HEK293 (cell line): ENCODE measurements at regions not wholly inside any gene's neighbourhood (a gene's known extent, or its start where the extent isn't known, plus 50 kb on each side); places are given as distances from the start of the nearest gene placed in this dataset.
"Not testable (repeated sequence)": the region's sequence is repeated elsewhere in the genome, so short reads cannot be mapped to it uniquely, and the experiment has no call there.

Source experiments
- CTCF ChIA-PET: fragments of 350-600 bp; formaldehyde crosslinking; extraction: SDS; loops from one replicate; lab custom pipeline; 2021; ENCODE audit warnings: antibody characterized with exemption; lab: Yijun Ruan, JAX
- POLR2A ChIA-PET: fragments of 300-600 bp; formaldehyde crosslinking; extraction: SDS; loops from one replicate; lab custom pipeline; 2020; ENCODE audit warnings: antibody characterized with exemption, inconsistent platforms; lab: Yijun Ruan, JAX
- H3K27ac ChIP-seq: fragments of 200-500 bp; sonication (Bioruptor generic); 2 replicates; pipeline ENCODE4 v1.5.1; 2014; ENCODE audit warnings: low read depth, low read length, control low read depth, inconsistent platforms; ENCODE audit errors: extremely low read depth
- H3K36me3 ChIP-seq, 2 experiments: fragments of 200-500 bp in 1 of 2; sonication (Bioruptor generic) in 1 of 2; 1 replicate in 1 of 2; 2 replicates in 1 of 2; pipeline ENCODE4 v1.5.1; 2014 to 2017; ENCODE audit warnings: inconsistent platforms in 2 of 2, low read length in 2 of 2; ENCODE audit not compliant: control insufficient read depth in 2 of 2, insufficient read depth in 1 of 2
- H3K4me1 ChIP-seq: fragments of 200-500 bp; sonication (Bioruptor generic); 2 replicates; pipeline ENCODE4 v1.5.1; 2014; ENCODE audit warnings: mild to moderate bottlenecking, low read length, inconsistent platforms; ENCODE audit not compliant: control insufficient read depth, insufficient read depth
- H3K4me3 ChIP-seq: 2 replicates; pipeline ENCODE4 v1.5.1; 2011; ENCODE audit warnings: low read depth, mild to moderate bottlenecking, control low read depth, low read length, moderate library complexity
- H3K9me3 ChIP-seq: fragments of 200-500 bp; sonication (Bioruptor generic); 2 replicates; pipeline ENCODE4 v1.5.1; 2014; ENCODE audit warnings: low read depth, low read length, inconsistent platforms; ENCODE audit not compliant: control insufficient read depth, insufficient read depth
- KLF16 ChIP-seq: fragments of 450-650 bp; formaldehyde crosslinking; IDR thresholded peaks from 2 replicates; pipeline ENCODE4 v1.5.1; 2017; ENCODE audit warnings: missing biosample characterization, missing genetic modification characterization
- ZNF211 ChIP-seq: fragments of 450-650 bp; formaldehyde crosslinking; IDR thresholded peaks from 2 replicates; pipeline ENCODE4 v1.5.1; 2016; ENCODE audit warnings: low read depth, missing biosample characterization, missing genetic modification characterization
- ZNF350 ChIP-seq: fragments of 450-650 bp; formaldehyde crosslinking; IDR thresholded peaks from 2 replicates; pipeline ENCODE4 v1.5.0; 2017; ENCODE audit warnings: missing biosample characterization, mild to moderate bottlenecking, missing genetic modification characterization
- ZNF514 ChIP-seq: fragments of 450-650 bp; formaldehyde crosslinking; IDR thresholded peaks from 2 replicates; pipeline ENCODE4 v1.5.1; 2016; ENCODE audit warnings: missing biosample characterization, missing genetic modification characterization
- ZNF596 ChIP-seq: fragments of 450-650 bp; IDR thresholded peaks from 2 replicates; pipeline ENCODE4 v1.5.0; 2018; ENCODE audit warnings: missing biosample characterization, mild to moderate bottlenecking, missing genetic modification characterization, moderate library complexity
- ZNF623 ChIP-seq: fragments of 450-650 bp; formaldehyde crosslinking; IDR thresholded peaks from 2 replicates; pipeline ENCODE4 v1.5.1; 2016; ENCODE audit warnings: missing biosample characterization, missing genetic modification characterization
- ZNF792 ChIP-seq: fragments of 450-650 bp; formaldehyde crosslinking; IDR thresholded peaks from 2 replicates; pipeline ENCODE4 v1.5.1; 2016; ENCODE audit warnings: missing biosample characterization, missing genetic modification characterization
- TF ChIP-seq, protein P1 (sequence below): IDR thresholded peaks from 2 replicates; pipeline ENCODE4 v1.6.1; 2011; ENCODE audit warnings: mild to moderate bottlenecking, low read depth, low read length, borderline replicate concordance
- TF ChIP-seq, protein P2 (sequence below): fragments of 450-650 bp; formaldehyde crosslinking; IDR thresholded peaks from 2 replicates; pipeline ENCODE4 v1.5.1; 2016; ENCODE audit warnings: missing biosample characterization, missing genetic modification characterization
- TF ChIP-seq, protein P3 (sequence below): fragments of 450-650 bp; formaldehyde crosslinking; IDR thresholded peaks from 2 replicates; pipeline ENCODE4 v1.5.1; 2017; ENCODE audit warnings: missing biosample characterization, missing genetic modification characterization
- TF ChIP-seq, protein P4 (sequence below): fragments of 450-650 bp; formaldehyde crosslinking; IDR thresholded peaks from 2 replicates; pipeline ENCODE4 v1.5.1; 2017; ENCODE audit warnings: missing biosample characterization, mild to moderate bottlenecking, missing genetic modification characterization, moderate library complexity
- TF ChIP-seq, protein P5 (sequence below): fragments of 450-650 bp; formaldehyde crosslinking; IDR thresholded peaks from 2 replicates; pipeline ENCODE4 v1.5.1; 2016; ENCODE audit warnings: missing biosample characterization, missing genetic modification characterization, borderline replicate concordance

DNA sequence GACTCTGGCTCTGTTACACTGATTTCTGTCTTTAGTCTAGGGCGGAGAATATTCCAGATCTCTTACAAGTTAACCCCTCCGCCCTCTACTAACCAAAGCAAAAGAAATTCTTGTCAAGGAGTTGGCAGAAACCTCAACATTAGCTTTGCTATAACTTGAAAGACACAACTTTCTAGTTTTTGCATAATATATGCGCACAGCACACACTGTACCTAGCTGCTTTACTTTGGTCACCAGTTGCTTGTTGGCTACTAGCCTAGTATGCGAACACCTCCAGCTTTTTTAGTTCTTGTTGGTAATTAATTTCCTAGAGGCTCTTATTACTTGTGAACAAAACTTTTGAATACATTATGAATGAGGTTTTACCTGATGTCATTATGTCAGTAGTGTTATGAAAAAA is 348.8 kb upstream of the C2CD4B start:
- no peaks in the 10 kb centered on the region for H3K4me1 ChIP-seq
- no peaks in the 10 kb centered on the region for H3K9me3 ChIP-seq
- H3K36me3 ChIP-seq = no peaks in the 10 kb centered on the region
- ChIA-PET POLR2A (no interaction called here), CTCF (no interaction called here)
- H3K27ac ChIP-seq = no peak overlapping the region
- no peak for TF ChIP-seq ZNF623 (tag by site-specific recombination)
- no peak for TF ChIP-seq KLF16 (tag by site-specific recombination)
- TF ChIP-seq, protein P1, sequence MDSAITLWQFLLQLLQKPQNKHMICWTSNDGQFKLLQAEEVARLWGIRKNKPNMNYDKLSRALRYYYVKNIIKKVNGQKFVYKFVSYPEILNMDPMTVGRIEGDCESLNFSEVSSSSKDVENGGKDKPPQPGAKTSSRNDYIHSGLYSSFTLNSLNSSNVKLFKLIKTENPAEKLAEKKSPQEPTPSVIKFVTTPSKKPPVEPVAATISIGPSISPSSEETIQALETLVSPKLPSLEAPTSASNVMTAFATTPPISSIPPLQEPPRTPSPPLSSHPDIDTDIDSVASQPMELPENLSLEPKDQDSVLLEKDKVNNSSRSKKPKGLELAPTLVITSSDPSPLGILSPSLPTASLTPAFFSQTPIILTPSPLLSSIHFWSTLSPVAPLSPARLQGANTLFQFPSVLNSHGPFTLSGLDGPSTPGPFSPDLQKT = no peak
- no peak for TF ChIP-seq ZNF792
- H3K4me3 ChIP-seq = no peak overlapping the region

DNA sequence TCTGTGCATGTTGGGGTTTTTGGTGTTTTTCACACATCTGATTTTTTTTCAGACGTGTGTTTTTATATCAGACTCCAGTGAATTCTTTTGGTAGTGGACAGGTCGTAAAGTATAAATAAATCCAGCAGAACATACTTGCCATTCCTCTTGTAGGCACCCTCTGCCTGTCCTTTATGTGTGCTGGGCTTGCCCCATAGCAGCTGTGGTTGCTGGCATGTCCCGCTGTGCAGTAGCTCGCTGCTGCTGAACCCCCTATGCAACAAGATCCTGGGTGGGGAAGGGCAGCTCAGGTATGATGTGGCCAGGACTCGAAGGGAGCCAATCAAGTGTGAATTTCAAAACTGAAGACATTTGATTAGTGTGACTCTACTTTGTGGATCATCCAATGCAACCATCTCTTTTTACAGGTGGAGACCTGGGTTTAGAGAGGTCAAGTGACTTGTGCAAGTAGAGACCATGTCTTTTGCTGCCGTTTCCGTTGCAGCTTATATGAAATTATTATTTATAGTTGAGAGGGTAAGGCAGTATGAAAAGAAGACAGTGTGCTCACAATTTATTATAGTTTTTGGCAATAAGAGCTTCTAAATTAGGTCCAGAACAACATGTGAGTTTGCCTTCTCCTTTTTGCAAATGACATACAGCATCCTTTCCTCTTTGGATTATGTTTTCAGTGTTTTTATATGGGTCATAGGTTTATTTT is 350.8 kb upstream of the C2CD4B start:
- Histone ChIP-seq H3K27ac (no peak overlapping the region), H3K4me1 (no peaks in the 10 kb centered on the region), H3K4me3 (no peak overlapping the region), H3K9me3 (no peaks in the 10 kb centered on the region), H3K36me3 (no peaks in the 10 kb centered on the region)
- TF ChIP-seq, protein P2, sequence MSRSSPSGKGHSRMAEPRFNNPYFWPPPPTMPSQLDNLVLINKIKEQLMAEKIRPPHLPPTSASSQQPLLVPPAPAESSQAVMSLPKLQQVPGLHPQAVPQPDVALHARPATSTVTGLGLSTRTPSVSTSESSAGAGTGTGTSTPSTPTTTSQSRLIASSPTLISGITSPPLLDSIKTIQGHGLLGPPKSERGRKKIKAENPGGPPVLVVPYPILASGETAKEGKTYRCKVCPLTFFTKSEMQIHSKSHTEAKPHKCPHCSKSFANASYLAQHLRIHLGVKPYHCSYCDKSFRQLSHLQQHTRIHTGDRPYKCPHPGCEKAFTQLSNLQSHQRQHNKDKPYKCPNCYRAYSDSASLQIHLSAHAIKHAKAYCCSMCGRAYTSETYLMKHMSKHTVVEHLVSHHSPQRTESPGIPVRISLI = no peak
- TF ChIP-seq ZNF514 (tag by site-specific recombination) (no peak), ZNF211 (tag by site-specific recombination) (no peak), ZNF350 (tag by site-specific recombination) (no peak)
- TF ChIP-seq, protein P3, sequence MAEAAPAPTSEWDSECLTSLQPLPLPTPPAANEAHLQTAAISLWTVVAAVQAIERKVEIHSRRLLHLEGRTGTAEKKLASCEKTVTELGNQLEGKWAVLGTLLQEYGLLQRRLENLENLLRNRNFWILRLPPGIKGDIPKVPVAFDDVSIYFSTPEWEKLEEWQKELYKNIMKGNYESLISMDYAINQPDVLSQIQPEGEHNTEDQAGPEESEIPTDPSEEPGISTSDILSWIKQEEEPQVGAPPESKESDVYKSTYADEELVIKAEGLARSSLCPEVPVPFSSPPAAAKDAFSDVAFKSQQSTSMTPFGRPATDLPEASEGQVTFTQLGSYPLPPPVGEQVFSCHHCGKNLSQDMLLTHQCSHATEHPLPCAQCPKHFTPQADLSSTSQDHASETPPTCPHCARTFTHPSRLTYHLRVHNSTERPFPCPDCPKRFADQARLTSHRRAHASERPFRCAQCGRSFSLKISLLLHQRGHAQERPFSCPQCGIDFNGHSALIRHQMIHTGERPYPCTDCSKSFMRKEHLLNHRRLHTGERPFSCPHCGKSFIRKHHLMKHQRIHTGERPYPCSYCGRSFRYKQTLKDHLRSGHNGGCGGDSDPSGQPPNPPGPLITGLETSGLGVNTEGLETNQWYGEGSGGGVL (tag by site-specific recombination) = no peak
- TF ChIP-seq, protein P4, sequence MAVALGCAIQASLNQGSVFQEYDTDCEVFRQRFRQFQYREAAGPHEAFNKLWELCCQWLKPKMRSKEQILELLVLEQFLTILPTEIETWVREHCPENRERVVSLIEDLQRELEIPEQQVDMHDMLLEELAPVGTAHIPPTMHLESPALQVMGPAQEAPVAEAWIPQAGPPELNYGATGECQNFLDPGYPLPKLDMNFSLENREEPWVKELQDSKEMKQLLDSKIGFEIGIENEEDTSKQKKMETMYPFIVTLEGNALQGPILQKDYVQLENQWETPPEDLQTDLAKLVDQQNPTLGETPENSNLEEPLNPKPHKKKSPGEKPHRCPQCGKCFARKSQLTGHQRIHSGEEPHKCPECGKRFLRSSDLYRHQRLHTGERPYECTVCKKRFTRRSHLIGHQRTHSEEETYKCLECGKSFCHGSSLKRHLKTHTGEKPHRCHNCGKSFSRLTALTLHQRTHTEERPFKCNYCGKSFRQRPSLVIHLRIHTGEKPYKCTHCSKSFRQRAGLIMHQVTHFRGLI (tag by site-specific recombination) = no peak
- TF ChIP-seq, protein P5, sequence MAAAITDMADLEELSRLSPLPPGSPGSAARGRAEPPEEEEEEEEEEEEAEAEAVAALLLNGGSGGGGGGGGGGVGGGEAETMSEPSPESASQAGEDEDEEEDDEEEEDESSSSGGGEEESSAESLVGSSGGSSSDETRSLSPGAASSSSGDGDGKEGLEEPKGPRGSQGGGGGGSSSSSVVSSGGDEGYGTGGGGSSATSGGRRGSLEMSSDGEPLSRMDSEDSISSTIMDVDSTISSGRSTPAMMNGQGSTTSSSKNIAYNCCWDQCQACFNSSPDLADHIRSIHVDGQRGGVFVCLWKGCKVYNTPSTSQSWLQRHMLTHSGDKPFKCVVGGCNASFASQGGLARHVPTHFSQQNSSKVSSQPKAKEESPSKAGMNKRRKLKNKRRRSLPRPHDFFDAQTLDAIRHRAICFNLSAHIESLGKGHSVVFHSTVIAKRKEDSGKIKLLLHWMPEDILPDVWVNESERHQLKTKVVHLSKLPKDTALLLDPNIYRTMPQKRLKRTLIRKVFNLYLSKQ (tag by site-specific recombination) = no peak
- CTCF ChIA-PET = no interaction called here
- POLR2A ChIA-PET = no interaction called here

DNA sequence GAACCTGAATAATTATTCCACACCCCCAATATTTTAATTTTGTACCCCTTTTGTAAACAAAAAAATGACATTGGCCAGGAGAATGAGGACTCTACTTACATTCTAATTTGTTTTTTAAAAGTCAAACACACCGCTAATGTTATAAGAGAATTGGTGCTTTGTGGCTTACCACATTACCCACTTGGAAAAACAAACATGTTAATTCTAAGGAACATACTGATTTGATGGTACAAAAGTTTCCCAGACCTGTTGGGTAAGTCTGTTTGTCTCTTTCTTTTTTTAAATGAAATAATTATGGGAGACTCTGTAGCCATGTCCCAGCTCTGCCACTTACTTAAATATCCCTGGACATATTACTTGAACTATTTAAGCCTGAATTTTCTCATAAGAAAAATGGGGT is 352.5 kb upstream of the C2CD4B start:
- no peaks in the 10 kb centered on the region for H3K9me3 ChIP-seq
- H3K4me3 ChIP-seq = no peak overlapping the region
- H3K4me1 ChIP-seq = no peaks in the 10 kb centered on the region
- no peak overlapping the region for H3K27ac ChIP-seq
- CTCF ChIA-PET = no interaction called here
- H3K36me3 ChIP-seq = no peaks in the 10 kb centered on the region
- TF ChIP-seq ZNF596 = no peak
- TF ChIP-seq, all 188 proteins: peak for 0
- POLR2A ChIA-PET = no interaction called here

DNA sequence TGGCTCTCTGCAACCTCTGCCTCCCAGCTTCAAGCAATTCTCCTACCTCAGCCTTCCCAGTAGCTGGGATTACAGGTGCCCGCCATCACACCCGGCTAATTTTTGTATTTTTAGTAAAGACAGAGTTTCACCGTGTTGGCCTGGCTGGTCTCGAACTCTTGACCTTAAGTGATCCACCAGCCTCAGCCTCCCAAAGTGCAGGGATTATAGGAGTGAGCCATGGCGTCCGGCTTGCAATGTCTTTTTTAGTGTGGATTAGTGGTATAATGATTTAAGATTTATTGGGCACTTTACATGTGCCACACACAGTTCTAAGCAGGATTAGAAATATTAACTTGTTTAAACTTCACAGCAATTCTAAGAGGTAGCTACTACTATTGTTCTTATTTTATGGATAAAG is 353.6 kb upstream of the C2CD4B start:
- H3K4me3 ChIP-seq, H3K9me3 ChIP-seq, POLR2A ChIA-PET, H3K4me1 ChIP-seq, H3K36me3 ChIP-seq, H3K27ac ChIP-seq: not testable (repeated sequence)
- CTCF ChIA-PET = interaction anchor here (1.5 kb wide), 1 partner anchor 31 kb away, joined by 4 read pairs; no protein-coding TSS in a partner anchor
